Stimulated activated memory B cell treated with anti-CD40 and anti-IgM and Interleukin-4, amounts not matched to agents 10 μg/mL and 1 μg/mL and 100 μg/mL, for 72 hours (primary cell): ENCODE measurements at regions not wholly inside any gene's neighbourhood (a gene's known extent, or its start where the extent isn't known, plus 50 kb on each side); places are given as distances from the start of the nearest gene placed in this dataset.

Experiments
- ATAC-seq: fragments of 150-1000 bp; cut with Tn5 transposase; 2 replicates; pipeline ENCODE4 v1.10.0; 2021
- H3K27ac Mint-ChIP-seq: one replicate; pipeline ENCODE4 v1.8.0; 2022; ENCODE audit warnings: mild to moderate bottlenecking, mixed read lengths
- H3K27me3 Mint-ChIP-seq: one replicate; pipeline ENCODE4 v1.8.0; 2022; ENCODE audit warnings: mixed read lengths
- H3K36me3 Mint-ChIP-seq: one replicate; pipeline ENCODE4 v1.8.0; 2022; ENCODE audit warnings: mixed read lengths
- H3K4me1 Mint-ChIP-seq: one replicate; pipeline ENCODE4 v1.8.0; 2022; ENCODE audit warnings: mixed read lengths
- H3K4me3 Mint-ChIP-seq: one replicate; pipeline ENCODE4 v1.8.0; 2022; ENCODE audit warnings: mild to moderate bottlenecking, moderate library complexity, mixed read lengths
- H3K9me3 Mint-ChIP-seq: one replicate; pipeline ENCODE4 v1.8.0; 2022; ENCODE audit warnings: mixed read lengths

DNA sequence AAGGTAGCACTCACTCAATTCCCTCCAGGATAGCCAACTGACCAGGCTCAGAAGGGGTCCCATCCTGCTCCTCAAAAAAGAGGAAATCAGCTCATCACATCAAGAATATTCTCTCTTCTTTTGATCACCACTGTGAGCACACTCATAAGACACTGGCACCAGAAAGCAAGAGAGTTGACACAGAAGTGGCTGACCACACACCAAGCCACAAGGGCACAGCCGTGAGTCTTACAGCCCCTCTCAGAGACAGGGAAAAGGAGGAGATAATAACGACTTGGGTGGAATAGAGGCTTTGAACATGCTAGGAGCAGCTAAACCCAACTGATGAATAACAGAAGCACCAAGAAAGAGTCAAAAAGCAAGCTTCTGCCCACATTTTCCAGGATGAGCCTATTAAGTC, 249.1 kb upstream of the PREP start:
- peaks cover 20% of the 10 kb centered on the region for H3K4me1 Mint-ChIP-seq
- peak; percentile 9 for ATAC-seq
- no peak overlapping the region for H3K4me3 Mint-ChIP-seq
- peaks cover 19% of the 10 kb centered on the region for H3K27me3 Mint-ChIP-seq
- no peaks in the 10 kb centered on the region for H3K9me3 Mint-ChIP-seq
- no peaks in the 10 kb centered on the region for H3K36me3 Mint-ChIP-seq
- H3K27ac Mint-ChIP-seq, result no peak overlapping the region

DNA sequence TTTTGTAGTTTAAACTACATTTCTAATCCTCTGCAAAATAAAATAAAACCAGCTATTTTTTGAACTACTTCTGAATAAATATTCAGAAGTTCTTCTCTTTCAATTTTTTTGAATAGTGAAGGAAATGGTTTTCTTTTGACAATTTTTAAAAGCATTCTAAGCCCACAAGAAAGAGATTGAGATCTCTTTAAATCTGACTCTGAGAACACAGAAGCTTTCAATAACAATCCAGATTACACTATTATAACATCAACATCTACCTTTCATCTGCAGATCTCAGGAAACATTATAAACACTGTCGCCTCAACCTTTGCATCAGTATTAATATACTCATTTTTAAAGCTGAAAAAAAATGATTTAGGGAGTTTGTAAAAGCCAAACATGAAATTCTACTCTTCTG, 247.5 kb upstream of the PREP start:
- H3K4me3 Mint-ChIP-seq, result no peak overlapping the region
- peaks cover 19% of the 10 kb centered on the region for H3K27me3 Mint-ChIP-seq
- ATAC-seq, result no peak
- H3K36me3 Mint-ChIP-seq, result no peaks in the 10 kb centered on the region
- peaks cover 33% of the 10 kb centered on the region for H3K4me1 Mint-ChIP-seq
- no peaks in the 10 kb centered on the region for H3K9me3 Mint-ChIP-seq
- H3K27ac Mint-ChIP-seq, result no peak overlapping the region

DNA sequence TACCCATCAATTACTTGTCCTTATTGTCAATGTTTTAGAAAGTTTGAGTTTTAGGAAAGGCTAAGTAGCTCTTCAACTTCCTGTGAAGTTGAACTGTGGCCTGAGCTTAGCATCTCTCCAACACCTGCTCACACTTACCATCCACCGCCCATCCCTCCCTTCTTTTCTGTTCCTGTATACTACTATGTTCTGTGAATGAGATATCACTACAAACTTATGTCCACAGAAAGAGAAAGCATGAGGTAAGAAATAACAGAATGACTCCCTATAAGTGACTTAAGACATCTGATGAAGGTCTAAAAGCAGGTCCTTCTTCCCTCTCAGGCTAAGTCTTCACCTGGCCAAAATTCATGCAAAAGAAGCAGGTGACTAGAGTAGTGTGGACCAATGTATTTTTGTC, 246.3 kb upstream of the PREP start:
- Mint-ChIP-seq H3K27me3 (peaks cover 19% of the 10 kb centered on the region), H3K9me3 (no peaks in the 10 kb centered on the region), H3K4me1 (peaks cover 39% of the 10 kb centered on the region), H3K27ac (peak overlapping the region; percentile 21), H3K36me3 (no peaks in the 10 kb centered on the region), H3K4me3 (no peak overlapping the region)
- ATAC-seq, result no peak

DNA sequence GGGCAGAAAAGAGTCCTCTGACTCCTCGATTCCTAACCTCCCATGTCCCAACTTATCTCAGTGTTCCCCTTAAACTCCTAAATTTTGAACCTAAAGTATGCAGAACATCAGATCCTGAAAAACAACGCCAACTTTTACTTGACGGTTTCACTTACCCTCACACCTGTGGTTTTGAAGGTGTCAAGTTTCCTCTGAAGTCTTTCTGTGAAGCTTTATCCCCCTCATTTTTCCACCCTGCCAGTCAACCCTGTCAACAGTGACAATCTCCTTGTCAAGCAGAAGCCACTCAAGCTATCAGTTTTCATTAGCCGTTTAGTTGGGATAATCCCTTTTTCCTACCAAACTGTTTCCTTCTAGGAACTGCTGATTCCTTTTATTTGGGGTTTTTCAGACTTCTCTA, 245.4 kb upstream of the PREP start:
- Mint-ChIP-seq H3K27ac (peak overlapping the region; percentile 21), H3K4me1 (peaks cover 46% of the 10 kb centered on the region), H3K4me3 (no peak overlapping the region), H3K27me3 (peaks cover 19% of the 10 kb centered on the region), H3K36me3 (no peaks in the 10 kb centered on the region), H3K9me3 (no peaks in the 10 kb centered on the region)
- no peak for ATAC-seq

DNA sequence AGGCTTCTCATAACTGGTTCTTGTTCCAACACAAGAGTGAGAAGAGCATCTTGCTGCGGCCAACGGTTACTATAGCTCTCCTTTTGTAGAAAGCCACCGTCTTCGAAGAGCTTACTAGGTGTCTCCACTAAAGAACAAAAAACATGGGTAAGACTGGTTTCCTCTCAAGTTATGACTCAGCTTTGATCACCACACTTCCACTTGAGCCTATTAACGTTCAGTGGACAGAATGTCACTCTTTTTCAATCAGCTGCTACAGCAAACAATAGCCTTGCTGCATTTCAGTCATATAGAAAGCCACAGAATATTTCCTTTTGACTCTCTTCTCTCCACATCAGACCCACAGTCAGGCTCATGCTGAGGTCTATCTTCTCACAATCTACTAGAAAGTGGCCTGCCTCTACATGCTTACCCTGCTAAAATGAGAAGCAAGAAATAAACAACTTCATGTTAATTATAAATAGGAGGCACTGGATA, 243.5 kb upstream of the PREP start:
- Mint-ChIP-seq H3K9me3 (no peaks in the 10 kb centered on the region), H3K27ac (peak overlapping the region; percentile 37), H3K4me3 (no peak overlapping the region), H3K36me3 (no peaks in the 10 kb centered on the region), H3K4me1 (peaks cover 46% of the 10 kb centered on the region), H3K27me3 (peaks cover 19% of the 10 kb centered on the region)
- ATAC-seq, result peak; percentile 95

DNA sequence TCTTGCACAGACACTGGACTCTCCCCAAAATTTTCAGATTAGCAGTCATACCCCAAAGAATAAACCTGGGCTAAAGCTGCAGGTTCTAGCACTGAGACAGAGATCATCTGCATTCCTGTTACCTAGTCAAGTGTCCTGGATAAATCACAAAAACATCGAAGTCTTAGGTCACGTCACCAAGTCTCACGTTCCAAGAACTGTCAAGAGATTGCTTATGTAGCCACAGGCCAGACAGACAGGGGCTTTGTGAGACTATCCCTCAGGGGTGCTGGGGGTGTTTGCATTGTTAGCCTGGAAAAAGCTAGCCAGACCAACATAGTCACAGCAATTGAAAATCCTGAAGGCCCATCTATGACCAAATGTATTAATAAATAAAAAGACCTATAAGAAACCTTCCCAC, 243.1 kb upstream of the PREP start:
- H3K9me3 Mint-ChIP-seq, result no peaks in the 10 kb centered on the region
- no peak for ATAC-seq
- H3K36me3 Mint-ChIP-seq, result no peaks in the 10 kb centered on the region
- peaks cover 46% of the 10 kb centered on the region for H3K4me1 Mint-ChIP-seq
- peak overlapping the region; percentile 37 for H3K27ac Mint-ChIP-seq
- H3K27me3 Mint-ChIP-seq, result peaks cover 19% of the 10 kb centered on the region
- no peak overlapping the region for H3K4me3 Mint-ChIP-seq

DNA sequence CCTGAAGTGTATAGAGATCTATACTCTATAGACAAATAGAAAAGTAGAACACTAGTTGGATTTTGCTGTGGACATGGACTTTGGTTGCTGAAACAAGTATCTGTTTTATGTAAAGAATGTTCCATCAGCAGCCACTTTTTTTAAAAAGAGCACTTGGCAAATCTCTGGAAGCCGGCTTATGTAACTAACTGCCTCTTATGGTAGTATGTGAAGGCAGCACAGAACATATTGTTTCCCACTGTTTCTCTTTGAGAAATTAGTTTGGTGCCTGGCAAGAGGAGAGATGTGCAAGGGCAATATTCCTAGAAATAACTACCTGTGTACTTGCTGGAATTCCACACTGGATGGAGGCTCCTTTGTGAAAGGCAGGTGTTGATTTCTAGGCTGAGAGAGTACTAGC, 242.3 kb upstream of the PREP start:
- H3K9me3 Mint-ChIP-seq, result no peaks in the 10 kb centered on the region
- H3K4me3 Mint-ChIP-seq, result no peak overlapping the region
- peaks cover 46% of the 10 kb centered on the region for H3K4me1 Mint-ChIP-seq
- ATAC-seq, result no peak
- no peaks in the 10 kb centered on the region for H3K36me3 Mint-ChIP-seq
- no peak overlapping the region for H3K27ac Mint-ChIP-seq
- peaks cover 19% of the 10 kb centered on the region for H3K27me3 Mint-ChIP-seq

DNA sequence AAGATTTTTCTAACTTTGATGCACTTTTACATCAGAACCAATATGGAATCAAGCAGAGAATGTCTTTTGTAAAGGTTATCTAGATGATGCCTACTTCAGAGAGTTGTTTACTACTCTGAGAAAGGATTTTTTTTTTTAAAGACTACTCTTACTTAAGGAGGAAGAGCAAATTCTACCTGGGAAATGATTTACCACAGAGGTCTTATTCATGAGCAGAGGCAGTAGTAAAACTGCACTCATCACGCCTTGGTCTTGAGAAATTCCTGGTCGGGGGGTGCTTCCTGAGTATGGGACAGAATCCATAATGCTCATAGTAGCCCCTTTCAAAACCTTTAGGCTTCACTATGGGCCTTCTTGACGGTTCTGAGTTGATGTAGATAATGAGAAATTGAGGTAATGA, 241.8 kb upstream of the PREP start:
- Mint-ChIP-seq H3K4me3 (no peak overlapping the region), H3K27me3 (peaks cover 19% of the 10 kb centered on the region), H3K27ac (peak overlapping the region; percentile 43), H3K4me1 (peaks cover 46% of the 10 kb centered on the region), H3K36me3 (no peaks in the 10 kb centered on the region), H3K9me3 (no peaks in the 10 kb centered on the region)
- no peak for ATAC-seq

DNA sequence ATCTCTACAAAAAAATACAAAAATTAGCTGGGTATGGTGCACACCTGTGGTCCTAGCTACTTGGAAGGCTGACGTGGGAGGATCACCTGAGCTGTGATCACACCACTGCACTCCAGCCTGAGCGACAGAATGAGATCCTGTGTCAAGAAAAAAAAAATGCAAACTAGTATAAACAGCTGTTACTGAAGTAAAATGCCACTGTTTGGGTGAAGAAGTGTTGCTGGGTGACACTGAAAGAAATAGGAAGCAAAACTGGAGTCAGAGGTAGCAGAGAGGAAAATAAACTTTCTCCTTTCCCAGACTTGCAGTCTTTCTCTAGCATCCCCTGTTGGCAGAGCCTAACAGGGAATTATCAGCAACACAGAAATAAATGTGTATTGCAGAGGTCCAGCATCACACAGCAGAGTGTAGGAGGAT, 241.2 kb upstream of the PREP start:
- Mint-ChIP-seq H3K9me3 (no peaks in the 10 kb centered on the region), H3K4me3 (no peak overlapping the region), H3K36me3 (no peaks in the 10 kb centered on the region), H3K27me3 (peaks cover 17% of the 10 kb centered on the region), H3K4me1 (peaks cover 43% of the 10 kb centered on the region), H3K27ac (peak overlapping the region; percentile 43)
- ATAC-seq, result no peak

DNA sequence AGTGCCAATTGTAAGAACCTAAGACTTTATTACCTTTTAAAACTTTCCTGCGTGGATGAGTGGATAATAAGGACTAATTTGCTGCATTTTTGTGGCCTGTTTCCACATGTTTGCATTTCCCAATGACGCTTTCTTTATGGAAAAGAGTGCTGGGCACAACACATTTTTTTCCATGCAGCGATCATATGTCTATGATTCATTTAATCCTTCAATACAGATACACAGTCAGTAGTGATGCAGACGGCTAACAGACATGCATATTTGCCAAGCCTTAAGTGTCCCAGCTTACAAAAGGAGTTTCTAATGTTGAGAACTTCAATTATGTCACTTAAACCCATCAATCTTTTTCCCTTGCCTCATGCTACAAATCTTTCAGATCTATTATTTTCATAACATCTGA, 239.8 kb upstream of the PREP start:
- Mint-ChIP-seq H3K4me1 (peaks cover 29% of the 10 kb centered on the region), H3K36me3 (no peaks in the 10 kb centered on the region), H3K9me3 (no peaks in the 10 kb centered on the region), H3K27ac (no peak overlapping the region), H3K27me3 (peaks cover 4% of the 10 kb centered on the region), H3K4me3 (no peak overlapping the region)
- ATAC-seq, result no peak

DNA sequence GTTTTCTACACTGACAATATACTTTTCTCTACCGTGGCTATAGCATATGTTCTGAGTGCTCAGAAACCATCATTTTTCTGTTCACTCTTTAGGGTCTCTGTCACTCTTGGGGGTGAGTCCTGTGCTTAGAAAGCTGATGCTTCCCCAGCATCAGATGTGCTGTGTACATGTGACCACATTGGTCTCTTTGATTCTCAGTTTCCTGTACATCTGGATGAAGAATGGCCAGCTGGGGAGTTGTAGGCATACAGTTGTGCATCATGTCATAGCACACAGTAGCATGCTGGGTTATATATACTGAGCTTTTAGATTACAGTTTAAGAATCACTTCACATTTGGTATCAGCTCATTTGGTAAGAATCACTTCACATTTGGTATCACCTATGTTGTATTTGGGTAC, 238.6 kb upstream of the PREP start:
- no peak overlapping the region for H3K4me3 Mint-ChIP-seq
- H3K36me3 Mint-ChIP-seq, result no peaks in the 10 kb centered on the region
- H3K4me1 Mint-ChIP-seq, result peaks cover 22% of the 10 kb centered on the region
- H3K9me3 Mint-ChIP-seq, result no peaks in the 10 kb centered on the region
- no peaks in the 10 kb centered on the region for H3K27me3 Mint-ChIP-seq
- ATAC-seq, result no peak
- H3K27ac Mint-ChIP-seq, result no peak overlapping the region

DNA sequence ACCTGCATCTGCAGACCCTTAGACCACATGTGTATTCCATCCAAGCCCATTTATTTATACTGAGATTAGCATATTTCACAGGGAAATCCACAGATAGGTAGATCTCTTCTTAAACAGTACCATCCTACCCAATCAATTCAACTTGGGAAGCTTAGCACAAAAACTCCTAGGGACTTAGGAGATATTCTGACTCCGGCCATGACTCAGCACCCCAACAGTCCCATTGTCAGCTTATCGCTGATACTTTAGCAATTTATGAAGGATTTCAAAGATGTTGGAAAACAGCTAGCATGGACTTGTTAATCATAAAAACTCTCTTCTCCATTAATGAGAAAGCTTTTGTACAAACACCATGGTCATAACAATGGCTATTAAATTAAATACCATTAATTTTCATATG, 236.2 kb upstream of the PREP start:
- Mint-ChIP-seq H3K4me3 (no peak overlapping the region), H3K27ac (no peak overlapping the region), H3K27me3 (no peaks in the 10 kb centered on the region), H3K9me3 (no peaks in the 10 kb centered on the region), H3K4me1 (peaks cover 5% of the 10 kb centered on the region), H3K36me3 (no peaks in the 10 kb centered on the region)
- ATAC-seq, result no peak

DNA sequence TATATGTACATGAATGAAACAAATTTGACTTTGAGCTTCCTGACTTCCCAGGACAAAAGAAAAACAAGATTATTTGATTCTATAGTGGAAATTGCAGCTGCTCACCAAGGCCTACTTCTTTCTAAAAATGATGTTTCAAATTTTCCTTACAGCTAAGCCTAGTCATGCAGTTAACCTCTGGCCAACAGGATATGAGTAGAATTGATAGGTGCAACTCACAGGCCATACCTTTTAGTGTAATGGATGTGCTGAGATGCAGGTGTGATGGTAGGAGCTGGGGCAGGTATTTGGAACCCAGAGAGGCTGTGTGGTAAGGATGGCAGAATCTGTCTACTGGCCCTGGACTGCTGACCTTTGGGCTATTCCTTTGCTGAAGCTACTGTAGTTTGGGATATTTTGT, 230.9 kb upstream of the PREP start:
- ATAC-seq, result no peak

DNA sequence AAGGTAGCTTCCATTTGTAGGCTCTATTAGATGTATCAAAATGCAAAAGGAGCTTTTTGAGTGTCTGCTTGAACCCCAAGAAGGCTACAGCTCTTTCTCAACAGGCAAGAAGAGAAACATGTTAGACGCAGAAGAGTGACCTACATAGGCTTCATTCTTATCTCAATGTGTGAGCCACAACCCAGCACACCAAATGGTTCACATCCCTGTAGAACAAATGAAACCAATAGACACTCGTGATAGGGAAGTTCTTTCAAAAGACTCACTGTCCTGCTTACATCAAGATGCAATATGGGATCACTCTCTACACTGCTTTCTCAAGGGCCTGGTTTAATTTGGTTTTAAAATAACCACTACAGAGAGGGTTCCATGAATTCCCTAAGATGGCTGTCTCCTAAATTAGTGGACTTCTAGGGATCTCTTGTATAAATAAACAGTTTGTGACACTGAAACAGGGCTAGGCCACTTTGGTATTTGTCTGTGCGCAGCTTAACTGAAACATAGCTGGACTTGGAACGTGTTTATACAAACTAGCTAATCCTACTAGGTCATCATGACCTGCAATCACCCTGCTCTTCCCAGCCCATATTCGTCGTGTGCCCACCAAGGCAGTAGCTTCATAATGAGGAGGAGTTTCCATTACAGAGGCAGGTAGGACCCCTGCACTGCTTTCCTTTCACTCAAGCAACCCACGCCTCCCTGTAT, 225.4 kb upstream of the PREP start:
- ATAC-seq, result no peak
- H3K4me3 Mint-ChIP-seq, result no peak overlapping the region
- H3K4me1 Mint-ChIP-seq, result no peaks in the 10 kb centered on the region
- H3K27me3 Mint-ChIP-seq, result peaks cover 24% of the 10 kb centered on the region
- H3K36me3 Mint-ChIP-seq, result no peaks in the 10 kb centered on the region
- no peak overlapping the region for H3K27ac Mint-ChIP-seq
- peaks cover 13% of the 10 kb centered on the region for H3K9me3 Mint-ChIP-seq

More for the DNA sequence above, 230.9 kb upstream of the PREP start:
- Mint-ChIP-seq H3K4me1 (no peaks in the 10 kb centered on the region), H3K27ac (no peak overlapping the region), H3K27me3 (peaks cover 17% of the 10 kb centered on the region), H3K9me3 (peaks cover 10% of the 10 kb centered on the region), H3K36me3 (no peaks in the 10 kb centered on the region), H3K4me3 (no peak overlapping the region)

DNA sequence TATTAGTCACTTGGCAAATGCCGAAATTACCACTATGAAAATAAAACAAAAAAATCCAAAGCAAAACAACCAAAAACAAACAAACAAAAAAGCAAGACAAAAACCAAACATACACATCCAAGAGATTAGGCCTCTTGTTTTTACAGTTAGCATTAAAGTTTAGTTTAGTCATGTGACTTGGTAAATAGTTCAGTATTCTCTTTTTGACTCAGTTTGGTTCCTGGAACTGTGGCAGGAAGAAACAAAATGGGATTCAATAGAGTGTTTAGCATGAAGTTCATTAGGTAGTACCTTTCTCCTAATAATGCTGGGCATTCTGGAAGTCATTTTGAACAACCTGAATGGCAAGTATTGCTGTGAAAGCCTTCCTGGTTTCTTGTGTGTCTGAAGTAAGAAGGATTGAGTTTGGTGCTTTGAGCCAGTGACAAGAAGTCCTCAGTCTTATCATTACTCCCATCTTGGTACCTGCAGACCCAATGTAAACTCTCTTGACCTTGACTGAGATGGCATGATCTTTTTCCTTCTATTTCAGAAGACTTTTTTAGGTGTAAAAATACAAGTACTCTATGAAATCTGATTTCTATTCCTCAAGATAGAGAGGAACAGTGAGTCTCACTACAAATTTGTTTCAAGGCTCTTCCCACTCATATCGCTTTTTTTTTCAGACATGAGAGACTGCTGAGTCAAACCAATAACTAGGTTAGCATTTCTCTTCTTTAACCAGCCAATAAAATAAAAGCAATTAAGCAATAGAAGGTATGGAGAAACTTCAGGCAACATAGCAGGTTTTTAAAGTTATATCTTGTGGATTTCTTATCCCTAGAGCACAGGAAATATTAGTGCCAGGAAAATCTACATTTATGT, 223.6 kb upstream of the PREP start:
- Mint-ChIP-seq H3K4me3 (no peak overlapping the region), H3K36me3 (no peaks in the 10 kb centered on the region), H3K27me3 (peaks cover 42% of the 10 kb centered on the region), H3K9me3 (peaks cover 8% of the 10 kb centered on the region), H3K4me1 (no peaks in the 10 kb centered on the region), H3K27ac (no peak overlapping the region)
- ATAC-seq, result no peak

DNA sequence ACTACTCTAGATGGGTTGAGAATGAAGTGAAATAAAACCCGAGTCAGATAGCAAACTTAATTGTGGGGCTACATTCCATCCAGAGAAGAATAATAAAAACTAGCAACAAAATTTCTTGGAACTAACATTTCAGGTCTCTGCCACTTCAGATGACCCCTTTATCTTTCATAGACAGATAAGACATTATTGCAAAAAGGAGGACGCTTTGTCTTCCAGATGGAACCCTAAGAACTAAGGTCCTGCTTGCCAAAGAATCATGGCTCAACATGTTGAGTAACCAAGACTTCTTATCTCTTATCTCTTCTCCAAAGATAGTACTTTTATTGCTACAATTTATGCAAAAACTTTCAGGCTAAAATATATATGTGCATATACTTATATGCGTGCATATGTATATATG, 221.1 kb upstream of the PREP start:
- Mint-ChIP-seq H3K36me3 (no peaks in the 10 kb centered on the region), H3K27me3 (peaks cover 25% of the 10 kb centered on the region), H3K27ac (no peak overlapping the region), H3K4me1 (no peaks in the 10 kb centered on the region), H3K9me3 (peaks cover 3% of the 10 kb centered on the region), H3K4me3 (no peak overlapping the region)
- ATAC-seq, result no peak
